Gastrocnemius medialis (tissue), 4 donors: ENCODE measurements at regions not wholly inside any gene's neighbourhood (a gene's known extent, or its start where the extent isn't known, plus 50 kb on each side); places are given as distances from the start of the nearest gene placed in this dataset.

Experiments
- POLR2A ChIP-seq, 2 donors: fragments of 450-650 bp; IDR thresholded peaks; one replicate each; pipeline ENCODE4 v1.6.1; 2017; ENCODE audit warnings: antibody characterized with exemption in 2 of 2, mild to moderate bottlenecking in 2 of 2, moderate library complexity in 2 of 2
- TF ChIP-seq, protein P1 (sequence below), 5 experiments: fragments of 450-650 bp in 3 of 5; fragments of 200-600 bp in 2 of 5; sonication (generic) in 2 of 5; IDR thresholded peaks in 4 of 5; conservative IDR thresholded peaks in 1 of 5; 1 replicate in 4 of 5; 2 replicates in 1 of 5; pipeline ENCODE4 v1.5.1; 2016 to 2019; ENCODE audit warnings: antibody characterized with exemption in 5 of 5, mild to moderate bottlenecking in 3 of 5, moderate library complexity in 3 of 5

- TF ChIP-seq, protein P1, sequence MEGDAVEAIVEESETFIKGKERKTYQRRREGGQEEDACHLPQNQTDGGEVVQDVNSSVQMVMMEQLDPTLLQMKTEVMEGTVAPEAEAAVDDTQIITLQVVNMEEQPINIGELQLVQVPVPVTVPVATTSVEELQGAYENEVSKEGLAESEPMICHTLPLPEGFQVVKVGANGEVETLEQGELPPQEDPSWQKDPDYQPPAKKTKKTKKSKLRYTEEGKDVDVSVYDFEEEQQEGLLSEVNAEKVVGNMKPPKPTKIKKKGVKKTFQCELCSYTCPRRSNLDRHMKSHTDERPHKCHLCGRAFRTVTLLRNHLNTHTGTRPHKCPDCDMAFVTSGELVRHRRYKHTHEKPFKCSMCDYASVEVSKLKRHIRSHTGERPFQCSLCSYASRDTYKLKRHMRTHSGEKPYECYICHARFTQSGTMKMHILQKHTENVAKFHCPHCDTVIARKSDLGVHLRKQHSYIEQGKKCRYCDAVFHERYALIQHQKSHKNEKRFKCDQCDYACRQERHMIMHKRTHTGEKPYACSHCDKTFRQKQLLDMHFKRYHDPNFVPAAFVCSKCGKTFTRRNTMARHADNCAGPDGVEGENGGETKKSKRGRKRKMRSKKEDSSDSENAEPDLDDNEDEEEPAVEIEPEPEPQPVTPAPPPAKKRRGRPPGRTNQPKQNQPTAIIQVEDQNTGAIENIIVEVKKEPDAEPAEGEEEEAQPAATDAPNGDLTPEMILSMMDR (IDR thresholded peaks at IDR 0.05 in 4 of 5, conservative IDR thresholded peaks at IDR 0.05 in 1 of 5), result no peak
- no peak for TF ChIP-seq POLR2A (IDR thresholded peaks at IDR 0.05)
Observed at GRCh38 chr18:27527856-27528255, 342.7 kb upstream of the CHST9 start.
